HG03558 (cell line): ENCODE measurements at regions not wholly inside any gene's neighbourhood (a gene's known extent, or its start where the extent isn't known, plus 50 kb on each side); places are given as distances from the start of the nearest gene placed in this dataset.

ENCODE experiments used
- ATAC-seq: cut with Tn5 transposase; IDR thresholded peaks from one replicate; pipeline ENCODE4 v1.9.1; 2021; ENCODE audit warnings: moderate number of reproducible peaks; ENCODE audit not compliant: unreplicated experiment; ENCODE audit errors: extremely low read depth

GRCh38 chr13:34805347-34805746, 136.7 kb upstream of the NBEA start:
- ATAC-seq: no peak

GRCh38 chr13:34808649-34809048, 133.4 kb upstream of the NBEA start:
- no peak for ATAC-seq

DNA sequence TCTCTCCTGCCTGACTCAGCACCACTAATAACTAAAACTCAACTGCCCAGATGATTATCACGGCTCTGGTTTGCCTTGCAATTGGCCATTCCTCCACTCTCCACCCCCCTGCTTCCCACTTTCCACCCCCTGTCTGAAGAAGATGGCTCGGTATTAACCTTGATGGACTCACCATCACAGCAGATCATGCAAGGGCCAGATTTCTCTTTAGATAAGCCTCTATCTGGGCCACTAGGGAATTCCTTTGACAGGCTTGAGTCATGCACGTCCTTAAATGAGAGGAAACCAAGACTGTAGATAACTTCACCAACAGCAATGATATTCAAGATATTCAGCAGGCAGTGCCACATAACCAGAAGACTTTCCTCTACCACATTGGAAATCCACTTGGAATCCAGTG, 131.1 kb upstream of the NBEA start:
- no peak for ATAC-seq

GRCh38 chr13:34815526-34815925, 126.5 kb upstream of the NBEA start:
- ATAC-seq: no peak

DNA sequence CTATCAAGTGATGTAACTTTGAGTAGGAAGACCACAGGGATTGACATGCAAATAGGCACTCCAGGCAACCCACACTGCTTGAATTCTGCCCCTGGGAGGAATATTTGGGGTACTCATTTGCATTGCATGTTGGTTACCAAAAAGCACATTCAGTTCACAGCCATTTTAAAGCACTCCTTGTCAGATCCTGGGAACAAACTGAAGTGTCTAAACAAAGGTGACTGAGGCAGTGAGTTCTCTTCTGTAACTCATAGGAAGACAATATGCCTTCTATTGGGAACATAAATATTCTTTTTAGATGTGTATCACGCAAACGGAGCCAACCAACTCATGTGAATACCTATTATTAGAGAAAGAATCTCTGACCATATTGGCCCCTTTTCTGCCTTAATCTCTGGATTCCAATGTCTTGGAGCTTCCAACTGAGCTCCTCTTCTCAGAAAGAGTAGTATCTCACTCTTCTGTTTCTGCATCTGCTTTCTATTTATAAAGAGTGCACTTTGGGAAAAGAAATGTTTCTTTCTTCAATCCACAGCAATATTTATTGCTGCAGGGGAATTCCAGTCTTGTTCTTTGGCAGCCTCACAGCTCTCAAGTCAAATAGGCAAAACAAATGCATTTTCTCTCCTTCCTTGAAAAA, 125.7 kb upstream of the NBEA start:
- ATAC-seq: no peak

DNA sequence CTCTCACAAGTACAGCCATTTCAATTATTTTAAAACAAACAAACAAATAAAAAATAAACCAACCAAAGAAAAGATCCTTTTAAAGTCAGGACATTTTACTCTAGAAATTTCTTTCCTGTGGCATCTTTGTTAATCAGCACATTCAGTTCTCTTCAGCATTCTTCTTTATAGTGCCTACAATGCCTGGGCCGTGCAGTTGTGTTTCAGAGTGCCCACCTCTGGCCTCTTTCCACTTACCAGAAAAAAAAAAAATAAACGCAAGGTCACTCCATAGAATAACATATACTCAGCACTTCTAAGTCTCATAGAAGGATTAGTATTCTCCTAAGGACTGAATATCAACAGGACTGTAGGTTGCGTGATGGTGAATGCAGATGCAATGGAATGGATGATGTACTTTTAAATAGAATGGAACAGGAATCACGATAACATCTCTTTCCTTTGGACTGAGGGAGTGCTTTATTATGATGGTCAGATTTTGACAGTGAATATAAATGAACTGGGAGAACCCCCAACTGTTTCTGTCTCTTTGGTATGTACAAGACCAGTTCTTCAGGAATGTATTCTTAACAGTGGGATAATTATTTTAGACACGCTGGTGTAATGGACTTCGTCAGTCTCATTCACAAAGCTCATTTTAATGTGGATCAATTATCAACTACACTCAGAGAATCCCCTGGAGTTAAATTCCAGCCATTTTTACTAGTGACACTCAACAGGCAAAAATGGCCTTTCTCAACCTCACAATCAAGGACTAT, 125.0 kb upstream of the NBEA start:
- ATAC-seq: no peak

DNA sequence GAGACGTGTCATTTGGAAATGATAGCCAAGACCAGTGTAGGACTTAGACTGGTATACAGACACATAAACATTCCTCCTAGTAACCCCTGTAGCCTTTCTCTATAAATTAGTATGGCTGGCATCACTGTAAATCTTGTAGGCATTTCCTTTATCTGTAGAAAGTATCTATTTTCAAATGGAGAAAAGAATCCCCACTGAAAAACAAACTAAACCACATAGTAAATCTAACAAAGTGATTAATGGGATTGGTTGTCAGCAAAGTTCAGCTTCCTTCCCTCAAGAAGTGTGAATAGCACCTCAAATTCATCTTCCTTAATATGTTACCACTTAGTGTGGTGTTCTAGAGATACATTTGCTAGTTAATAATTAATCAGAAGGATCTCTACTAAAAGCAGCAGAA, 119.4 kb upstream of the NBEA start:
- no peak for ATAC-seq

DNA sequence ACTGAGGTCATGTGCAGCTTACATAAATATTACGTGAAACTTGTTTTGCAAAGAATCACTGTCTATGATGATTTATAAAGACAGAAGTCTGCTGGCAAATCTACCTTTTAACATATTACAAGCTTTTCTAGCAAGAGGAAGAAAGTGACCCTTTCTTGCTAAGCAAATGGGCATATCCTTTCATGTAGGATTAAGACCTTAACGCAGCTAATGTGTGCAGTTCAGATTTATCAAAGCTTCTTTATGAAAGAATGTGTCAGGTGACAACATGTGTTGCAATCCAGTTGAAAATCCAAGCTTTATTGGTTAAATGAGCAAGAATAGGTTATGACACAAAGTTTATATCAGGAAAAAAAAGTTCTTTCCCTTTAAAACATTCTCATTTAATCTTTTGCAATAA, 115.6 kb upstream of the NBEA start:
- no peak for ATAC-seq

GRCh38 chr13:34833562-34834182, 108.4 kb upstream of the NBEA start:
- ATAC-seq: no peak

DNA sequence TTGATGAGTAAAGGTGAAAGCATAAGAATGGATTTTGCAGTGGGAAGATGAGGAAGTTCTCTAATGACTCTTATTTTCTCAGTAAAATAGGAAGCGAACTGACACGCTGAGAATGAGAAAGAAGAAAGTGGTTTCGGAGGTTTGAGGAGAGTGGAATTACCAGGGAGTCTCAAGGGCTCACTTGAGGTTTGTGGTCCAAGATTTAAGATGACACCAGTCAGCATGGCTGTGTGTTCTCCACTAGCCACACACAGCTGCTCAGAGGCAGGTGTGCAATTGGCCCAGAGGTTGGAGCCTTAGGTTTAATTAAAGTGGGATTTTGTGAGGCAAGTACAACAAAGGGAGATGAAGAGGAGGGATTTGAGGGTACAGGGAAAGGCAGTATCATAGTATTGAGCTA, 99.6 kb upstream of the NBEA start:
- ATAC-seq: no peak

DNA sequence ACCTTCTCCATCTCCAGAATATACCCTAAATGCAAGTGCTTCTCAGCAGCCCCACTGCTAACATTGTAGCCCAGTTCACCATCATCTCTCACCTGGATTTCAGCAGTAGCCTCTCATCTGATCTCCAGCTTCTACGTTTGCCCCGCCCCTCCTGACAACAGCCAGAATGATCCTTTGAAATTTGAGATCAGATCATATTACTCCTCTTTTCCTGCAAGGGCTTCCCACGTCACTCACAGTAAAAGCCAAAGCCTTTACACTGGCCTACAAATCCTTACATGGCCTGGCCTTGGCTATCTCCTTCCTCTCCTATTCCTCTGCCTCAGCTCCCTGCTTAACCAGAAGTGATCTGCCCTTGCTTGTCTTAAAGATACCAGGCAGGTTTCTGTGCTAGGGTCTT, 94.3 kb upstream of the NBEA start:
- ATAC-seq: no peak

GRCh38 chr13:34849406-34849805, 92.7 kb upstream of the NBEA start:
- no peak for ATAC-seq

- no peak for ATAC-seq
Measured at GRCh38 chr13:34853161-34853560, 88.9 kb upstream of the NBEA start.

GRCh38 chr13:34857558-34858325, 84.3 kb upstream of the NBEA start:
- no peak for ATAC-seq

DNA sequence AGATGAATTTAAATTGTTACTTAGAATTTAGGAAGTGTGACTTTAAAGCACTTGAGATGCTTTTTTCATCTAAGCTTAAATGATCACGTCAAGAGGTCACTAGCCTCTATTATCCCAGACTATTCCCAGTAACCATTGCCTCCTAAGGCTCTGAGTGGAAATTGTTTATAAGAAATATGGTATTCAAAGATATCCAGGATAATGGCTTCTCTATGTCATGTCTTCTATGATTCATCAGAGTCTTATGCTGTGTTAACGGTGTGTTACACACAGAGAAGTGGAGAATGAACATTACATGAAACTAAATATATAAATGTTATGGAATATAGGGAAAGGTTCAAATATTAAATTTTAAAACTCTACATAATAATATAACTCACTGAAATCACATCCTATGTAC, 79.8 kb upstream of the NBEA start:
- ATAC-seq: no peak

- no peak for ATAC-seq
Measured at GRCh38 chr13:34862716-34863115, 79.4 kb upstream of the NBEA start.

GRCh38 chr13:34863360-34864135, 78.5 kb upstream of the NBEA start:
- ATAC-seq: no peak

- ATAC-seq: no peak
Measured at GRCh38 chr13:34864671-34865070, 77.4 kb upstream of the NBEA start.

GRCh38 chr13:34867590-34867989, 74.5 kb upstream of the NBEA start:
- ATAC-seq: no peak

GRCh38 chr13:34868733-34869132, 73.3 kb upstream of the NBEA start:
- ATAC-seq: no peak
